ENCODE measurements at regions not wholly inside any gene's neighbourhood (a gene's known extent, or its start where the extent isn't known, plus 50 kb on each side); places are given as distances from the start of the nearest gene placed in this dataset.

- DNase-seq (ENCODE audit: low read depth): no peak
These were observed 217.5 kb downstream of the GLI2 start for GRCh38 chr2:120953066-120953756.

- DNase-seq (ENCODE audit: low read depth): no peak
These were observed 218.3 kb downstream of the GLI2 start for GRCh38 chr2:120953843-120954584.

- no peak for DNase-seq (ENCODE audit: low read depth)
These were observed 219.3 kb downstream of the GLI2 start for GRCh38 chr2:120954939-120955338.

- DNase-seq (ENCODE audit: low read depth): no peak
These were observed 219.8 kb downstream of the GLI2 start for GRCh38 chr2:120955427-120955826.

GRCh38 chr2:120956486-120957156 is 221.0 kb downstream of the GLI2 start:
- DNase-seq (ENCODE audit: low read depth): no peak

- no peak for DNase-seq (ENCODE audit: low read depth)
These were observed 222.2 kb downstream of the GLI2 start for GRCh38 chr2:120957905-120958304.

GRCh38 chr2:120958623-120959366 is 223.1 kb downstream of the GLI2 start:
- no peak for DNase-seq (ENCODE audit: low read depth)

- DNase-seq (ENCODE audit: low read depth): no peak
These were observed 223.8 kb downstream of the GLI2 start for GRCh38 chr2:120959426-120959825.

- no peak for DNase-seq (ENCODE audit: low read depth)
These were observed 225.2 kb downstream of the GLI2 start for GRCh38 chr2:120960770-120961366.

GRCh38 chr2:120961396-120961795 is 225.7 kb downstream of the GLI2 start:
- DNase-seq (ENCODE audit: low read depth): no peak

GRCh38 chr2:120963997-120964705 is 228.5 kb downstream of the GLI2 start:
- DNase-seq (ENCODE audit: low read depth): no peak

- DNase-seq (ENCODE audit: low read depth): no peak
These were observed 229.2 kb downstream of the GLI2 start for GRCh38 chr2:120964819-120965218.

GRCh38 chr2:120966510-120967254 is 231.0 kb downstream of the GLI2 start:
- DNase-seq (ENCODE audit: low read depth): no peak

- DNase-seq (ENCODE audit: low read depth): no peak
These were observed 232.8 kb downstream of the GLI2 start for GRCh38 chr2:120968307-120969015.

GRCh38 chr2:120969613-120970355 is 234.1 kb downstream of the GLI2 start:
- DNase-seq (ENCODE audit: low read depth): no peak

GRCh38 chr2:120971866-120972265 is 236.2 kb downstream of the GLI2 start:
- no peak for DNase-seq (ENCODE audit: low read depth)

GRCh38 chr2:120972286-120972685 is 236.6 kb downstream of the GLI2 start:
- no peak for DNase-seq (ENCODE audit: low read depth)

GRCh38 chr2:120973196-120973595 is 237.5 kb downstream of the GLI2 start:
- DNase-seq (ENCODE audit: low read depth): no peak

GRCh38 chr2:120974950-120975349 is 239.3 kb downstream of the GLI2 start:
- no peak for DNase-seq (ENCODE audit: low read depth)

Measured in Daoy (cell line).